Osteoblast (primary cell): ENCODE measurements at regions not wholly inside any gene's neighbourhood (a gene's known extent, or its start where the extent isn't known, plus 50 kb on each side); places are given as distances from the start of the nearest gene placed in this dataset.
A peak's percentile ranks its signal among the peaks of the same experiment; 100 is the strongest.

Experiments
- DNase-seq: peaks from one replicate; pipeline ENCODE4 v3.0.0; 2011; ENCODE audit warnings: low spot score, mixed read lengths; ENCODE audit not compliant: insufficient read length; ENCODE audit errors: missing footprints
- H2AFZ ChIP-seq: 2 replicates; pipeline ENCODE4 v1.6.0; 2011; ENCODE audit warnings: mild to moderate bottlenecking, low read length
- H3K27ac ChIP-seq: 2 replicates; pipeline ENCODE4 v1.5.1; 2011; ENCODE audit warnings: mild to moderate bottlenecking, low read depth, low read length, moderate library complexity
- H3K27me3 ChIP-seq: 2 replicates; pipeline ENCODE4 v1.6.0; 2012; ENCODE audit warnings: mild to moderate bottlenecking, control low read depth, inconsistent platforms, low read length, moderate library complexity; ENCODE audit not compliant: insufficient read depth
- H3K36me3 ChIP-seq: 2 replicates; pipeline ENCODE4 v1.5.1; 2011; ENCODE audit warnings: mild to moderate bottlenecking, low read length, control low read depth, moderate library complexity; ENCODE audit not compliant: insufficient read depth
- H3K4me1 ChIP-seq: 2 replicates; pipeline ENCODE4 v1.5.1; 2011; ENCODE audit warnings: mild to moderate bottlenecking, low read length, control low read depth, moderate library complexity; ENCODE audit not compliant: insufficient read depth
- H3K4me2 ChIP-seq: 2 replicates; pipeline ENCODE4 v1.6.0; 2011; ENCODE audit warnings: mild to moderate bottlenecking, low read length; ENCODE audit not compliant: insufficient read depth
- H3K4me3 ChIP-seq: fragments of 200-600 bp; sonication (generic); 3 replicates; pipeline ENCODE4 v1.5.1; 2012; ENCODE audit warnings: mild to moderate bottlenecking, low read length, inconsistent platforms; ENCODE audit not compliant: insufficient read depth
- H3K79me2 ChIP-seq: 2 replicates; pipeline ENCODE4 v1.6.0; 2012; ENCODE audit warnings: mild to moderate bottlenecking, low read length, control low read depth, inconsistent platforms; ENCODE audit not compliant: insufficient read depth
- H3K9me3 ChIP-seq: 2 replicates; pipeline ENCODE4 v1.5.1; 2011; ENCODE audit warnings: low read depth, low read length, control low read depth
- H4K20me1 ChIP-seq: 2 replicates; pipeline ENCODE4 v1.6.0; 2012; ENCODE audit warnings: mild to moderate bottlenecking, low read length, control low read depth; ENCODE audit not compliant: insufficient read depth
- CTCF ChIP-seq: IDR thresholded peaks from 2 replicates; pipeline ENCODE4 v1.5.1; 2011; ENCODE audit warnings: mild to moderate bottlenecking, low read depth, low read length, moderate library complexity; ENCODE audit errors: extremely low read depth

GRCh38 chr13:40283666-40284065, 382.8 kb downstream of the FOXO1 start:
- H2AFZ ChIP-seq: no peak overlapping the region
- H3K4me3 ChIP-seq: no peak overlapping the region
- H3K4me2 ChIP-seq: no peak overlapping the region
- no peaks in the 10 kb centered on the region for H3K79me2 ChIP-seq
- no peaks in the 10 kb centered on the region for H3K4me1 ChIP-seq
- TF ChIP-seq CTCF: no peak
- no peak for DNase-seq
- no peak overlapping the region for H3K27ac ChIP-seq
- no peaks in the 10 kb centered on the region for H3K9me3 ChIP-seq
- no peaks in the 10 kb centered on the region for H4K20me1 ChIP-seq
- no peaks in the 10 kb centered on the region for H3K36me3 ChIP-seq
- peaks cover 7% of the 10 kb centered on the region for H3K27me3 ChIP-seq

- no peaks in the 10 kb centered on the region for H3K4me1 ChIP-seq
- H3K27me3 ChIP-seq: no peaks in the 10 kb centered on the region
- H4K20me1 ChIP-seq: no peaks in the 10 kb centered on the region
- no peaks in the 10 kb centered on the region for H3K9me3 ChIP-seq
- no peak overlapping the region for H3K4me3 ChIP-seq
- H3K79me2 ChIP-seq: no peaks in the 10 kb centered on the region
- H3K4me2 ChIP-seq: no peak overlapping the region
- no peak overlapping the region for H2AFZ ChIP-seq
- no peak for DNase-seq
- no peak for TF ChIP-seq CTCF
- H3K27ac ChIP-seq: no peak overlapping the region
- H3K36me3 ChIP-seq: no peaks in the 10 kb centered on the region
Measured at GRCh38 chr13:40285634-40286033, 380.8 kb downstream of the FOXO1 start.

- Histone ChIP-seq H3K4me1 (no peaks in the 10 kb centered on the region), H3K36me3 (no peaks in the 10 kb centered on the region), H3K4me2 (no peak overlapping the region), H3K79me2 (no peaks in the 10 kb centered on the region), H3K4me3 (no peak overlapping the region), H3K27ac (no peak overlapping the region), H3K9me3 (no peaks in the 10 kb centered on the region), H4K20me1 (no peaks in the 10 kb centered on the region), H2AFZ (no peak overlapping the region), H3K27me3 (no peaks in the 10 kb centered on the region)
- DNase-seq: no peak
- TF ChIP-seq CTCF: no peak
Measured at GRCh38 chr13:40287428-40287827, 379.0 kb downstream of the FOXO1 start.

- DNase-seq: no peak
Measured at GRCh38 chr13:40288259-40288658, 378.2 kb downstream of the FOXO1 start.

More at GRCh38 chr13:40288259-40288658, 378.2 kb downstream of the FOXO1 start:
- no peaks in the 10 kb centered on the region for H3K9me3 ChIP-seq
- no peak overlapping the region for H3K4me3 ChIP-seq
- H4K20me1 ChIP-seq: no peaks in the 10 kb centered on the region
- H3K4me1 ChIP-seq: no peaks in the 10 kb centered on the region
- H3K27ac ChIP-seq: no peak overlapping the region
- no peaks in the 10 kb centered on the region for H3K27me3 ChIP-seq
- peak overlapping the region; percentile 19 for H2AFZ ChIP-seq
- no peaks in the 10 kb centered on the region for H3K79me2 ChIP-seq
- no peak for TF ChIP-seq CTCF
- no peak overlapping the region for H3K4me2 ChIP-seq
- H3K36me3 ChIP-seq: no peaks in the 10 kb centered on the region
